Activated CD4-positive, alpha-beta T cell treated with anti-CD3 and anti-CD28 coated beads, Interleukin-2, amount 50 U/mL, for 48 hours (primary cell): ENCODE measurements at regions not wholly inside any gene's neighbourhood (a gene's known extent, or its start where the extent isn't known, plus 50 kb on each side); places are given as distances from the start of the nearest gene placed in this dataset.

ENCODE experiments used
- DNase-seq, 2 experiments: peaks; one replicate each; pipeline ENCODE4 v3.0.0-alpha.2; 2020

DNA sequence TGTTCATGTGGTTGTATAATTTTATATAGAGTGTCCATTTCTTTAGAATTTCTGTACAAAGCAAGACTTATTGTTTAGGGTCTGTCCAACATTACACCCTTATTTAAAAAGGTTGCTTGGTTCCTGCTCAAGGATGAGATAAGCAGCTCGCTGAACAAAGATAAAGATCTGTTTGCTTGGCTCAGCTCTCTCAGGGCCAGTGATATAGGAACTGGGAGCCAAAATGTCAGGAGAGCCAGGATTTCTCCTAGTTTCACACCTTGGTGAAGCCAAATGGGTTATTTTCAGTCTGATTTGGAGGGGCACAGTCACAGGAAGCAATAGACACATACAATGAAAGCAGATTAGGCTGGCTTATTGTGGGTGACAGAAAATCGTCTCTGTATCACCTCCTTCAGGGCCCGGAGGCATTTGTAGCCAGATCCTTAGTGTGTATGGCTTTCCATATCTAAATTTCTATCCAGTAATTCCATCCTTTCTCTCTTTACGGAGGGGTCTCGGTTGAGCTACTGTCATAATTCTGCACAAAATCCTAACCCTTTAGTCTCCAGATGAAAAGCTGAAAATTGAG lies 396.4 kb downstream of the TMEM232 start:
- DNase-seq: no peak

DNA sequence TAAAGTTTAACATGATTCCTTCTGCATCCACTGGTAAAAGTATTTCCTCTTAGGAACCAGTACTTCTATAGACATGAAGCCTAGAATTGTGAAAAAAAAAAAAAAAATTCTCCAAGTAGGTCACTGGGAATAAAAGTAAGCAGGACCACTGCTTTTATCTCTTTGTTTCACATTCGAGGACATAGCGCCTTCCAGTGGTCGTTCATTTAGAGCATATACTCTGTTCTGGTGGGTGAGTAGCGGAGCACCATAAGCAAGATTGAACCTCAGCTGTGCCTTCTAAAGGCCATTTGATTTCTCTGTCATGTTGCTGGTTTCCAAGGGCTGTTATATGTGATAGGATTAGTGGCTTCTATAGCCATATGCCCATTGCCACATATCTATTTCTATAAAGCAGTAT lies 393.1 kb downstream of the TMEM232 start:
- DNase-seq: no peak

DNA sequence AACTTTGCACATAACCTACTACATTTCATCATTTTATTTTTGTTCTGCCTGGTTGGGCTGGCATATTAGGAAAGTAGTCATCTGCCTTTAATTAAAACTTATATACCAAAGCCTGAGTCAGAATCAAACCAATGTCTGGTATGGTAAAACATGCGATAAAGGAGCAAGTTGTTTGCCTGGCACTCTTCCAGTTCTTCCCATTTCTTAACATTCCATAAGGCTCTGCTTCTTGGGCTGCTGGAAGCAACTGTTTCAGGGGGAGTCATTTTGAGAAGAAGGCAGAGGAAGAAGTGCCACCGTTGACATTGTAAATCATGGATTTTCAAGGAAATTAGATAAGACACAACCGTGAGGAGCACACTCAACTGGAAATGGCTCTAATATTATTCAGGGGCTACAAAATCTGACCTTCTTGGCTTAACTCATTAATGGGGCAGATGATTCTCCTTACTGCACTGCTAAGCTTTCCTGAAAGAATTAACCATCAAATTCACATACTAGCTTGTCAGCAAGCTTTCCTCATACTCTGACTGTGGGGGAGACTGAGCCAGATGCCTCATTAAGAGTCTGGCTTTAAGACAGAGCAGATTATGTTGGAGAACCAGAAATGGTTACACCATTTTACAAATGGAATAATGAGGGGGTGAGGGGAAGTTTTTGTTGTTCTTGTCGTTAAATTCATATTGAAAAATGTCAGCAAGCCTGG lies 391.0 kb downstream of the TMEM232 start:
- DNase-seq: no peak

DNA sequence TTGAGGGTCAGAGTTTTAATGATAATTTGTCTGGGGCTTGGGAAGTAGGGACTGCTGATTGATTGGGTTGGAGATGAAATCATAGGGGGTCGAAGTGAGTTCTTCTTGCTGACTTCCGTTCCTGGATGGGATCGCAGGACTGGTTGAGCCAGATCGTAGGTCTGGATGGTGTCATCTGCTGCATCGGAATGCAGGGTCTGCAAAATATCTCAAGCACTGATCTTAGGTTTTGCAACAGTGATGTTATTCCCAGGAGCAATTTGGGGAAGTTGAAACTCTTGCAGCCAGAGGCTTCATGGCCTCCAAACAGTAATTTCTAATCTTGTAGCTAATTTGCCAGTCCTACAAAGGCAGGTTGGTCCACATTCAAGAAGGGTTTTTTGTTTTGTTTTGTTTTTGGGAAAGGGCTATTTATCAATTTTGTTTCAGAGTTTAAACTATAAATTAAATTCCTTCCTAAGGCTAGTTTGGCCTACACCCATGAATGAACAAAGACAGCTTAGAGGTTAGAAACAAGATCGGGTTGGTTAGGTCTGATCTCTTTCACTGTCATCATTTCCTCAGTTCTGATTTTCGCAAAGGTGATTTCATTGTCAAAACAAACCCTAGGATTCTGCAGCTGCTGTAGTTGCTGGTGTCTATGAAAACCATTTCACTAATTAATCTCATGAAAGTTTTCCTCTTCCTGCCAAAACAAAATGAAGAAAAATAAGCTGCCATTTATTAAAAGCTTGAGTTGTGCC lies 388.0 kb downstream of the TMEM232 start:
- DNase-seq: no peak

DNA sequence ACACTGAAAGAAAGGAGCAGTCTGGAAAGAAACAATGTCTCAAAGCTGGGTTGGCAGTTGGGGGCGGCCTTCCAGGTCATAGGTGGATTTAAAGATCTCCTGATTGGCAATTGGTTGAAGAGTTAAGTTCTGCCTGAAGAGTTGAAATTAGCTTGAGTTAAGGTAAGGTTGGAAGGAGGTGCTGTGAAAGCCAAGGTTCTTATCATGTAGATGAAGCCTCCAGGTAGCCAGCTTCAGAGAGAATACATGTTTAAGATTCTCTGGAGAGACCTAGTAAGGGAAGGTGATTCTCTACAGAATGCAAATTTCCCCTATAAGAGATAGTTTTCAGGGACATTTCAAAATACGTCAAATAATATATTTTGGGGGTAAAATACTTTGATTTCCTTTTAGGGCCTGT lies 387.1 kb downstream of the TMEM232 start:
- DNase-seq: no peak

DNA sequence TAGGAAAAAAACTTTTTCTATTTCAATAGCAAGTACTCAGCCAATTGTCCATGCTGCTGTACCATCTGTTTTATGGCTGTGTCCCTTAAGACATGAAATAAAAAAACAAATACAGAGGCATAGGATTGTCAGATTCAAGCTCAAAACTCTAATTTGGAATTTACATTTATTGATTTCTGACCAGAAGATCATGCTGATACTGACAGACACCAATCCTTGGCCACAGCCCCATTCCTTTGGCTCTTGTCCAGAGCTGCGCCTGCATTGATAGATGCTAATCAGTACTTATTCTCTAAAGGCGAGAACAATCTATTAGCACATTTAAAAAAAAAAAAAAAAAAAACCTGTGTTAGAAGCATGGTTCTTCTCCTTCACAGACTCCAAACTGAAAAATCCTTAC lies 384.6 kb downstream of the TMEM232 start:
- no peak for DNase-seq

DNA sequence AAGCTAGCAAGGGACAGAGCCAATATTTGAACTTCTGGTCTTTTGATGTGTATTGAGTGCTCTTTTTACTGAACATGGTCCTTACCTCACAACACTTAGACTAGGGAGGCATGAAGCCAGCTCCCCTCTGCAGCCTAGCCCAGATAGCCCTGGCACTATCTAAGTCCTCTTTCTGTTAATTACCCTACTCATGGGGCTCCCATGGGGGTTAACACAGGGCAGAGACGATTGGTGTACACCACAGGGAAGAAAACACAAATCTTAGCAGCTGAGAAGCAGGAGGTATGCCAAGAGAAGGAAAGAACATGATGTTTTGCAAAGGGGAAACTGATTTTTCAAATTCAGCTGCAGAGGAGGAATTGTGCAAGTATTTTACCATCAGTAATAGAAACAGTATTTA lies 383.8 kb downstream of the TMEM232 start:
- DNase-seq: no peak

DNA sequence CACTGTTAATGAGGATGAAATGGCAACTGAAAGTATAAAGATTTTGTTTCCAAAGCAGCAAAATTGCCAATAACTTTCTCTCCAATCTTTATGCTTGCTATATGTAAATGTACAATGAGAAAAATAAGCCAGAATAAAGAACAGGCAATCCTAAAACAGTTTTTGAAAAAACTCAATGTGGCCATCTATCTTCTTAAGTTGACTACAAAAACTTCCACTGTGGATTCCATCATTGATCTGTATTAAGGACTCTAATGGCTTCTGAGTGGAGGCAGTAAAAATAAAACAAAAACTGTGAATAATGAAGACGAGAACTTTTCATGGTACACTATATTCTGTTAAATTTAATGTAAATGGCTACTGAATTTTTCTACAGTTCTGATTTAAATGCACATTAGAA lies 382.9 kb downstream of the TMEM232 start:
- no peak for DNase-seq

DNA sequence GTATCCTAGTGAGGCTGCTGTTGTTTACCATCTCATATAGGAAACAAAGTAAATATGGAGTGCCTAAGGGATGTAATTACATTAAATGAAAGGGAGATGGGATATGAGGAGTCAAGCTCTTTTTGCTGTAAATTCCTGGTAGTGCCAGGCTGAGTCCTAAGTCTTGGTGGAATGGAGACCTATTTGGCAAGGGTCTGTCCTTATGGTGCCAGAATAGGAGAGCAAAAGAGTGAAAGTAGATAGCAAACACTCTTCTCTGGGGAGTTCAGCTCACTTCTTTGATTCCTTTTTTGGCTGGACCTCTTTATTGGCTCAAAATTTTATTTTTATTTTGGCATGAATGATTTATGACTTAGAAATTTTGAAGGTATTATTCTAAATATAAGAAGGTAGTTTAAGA lies 380.8 kb downstream of the TMEM232 start:
- DNase-seq: no peak

DNA sequence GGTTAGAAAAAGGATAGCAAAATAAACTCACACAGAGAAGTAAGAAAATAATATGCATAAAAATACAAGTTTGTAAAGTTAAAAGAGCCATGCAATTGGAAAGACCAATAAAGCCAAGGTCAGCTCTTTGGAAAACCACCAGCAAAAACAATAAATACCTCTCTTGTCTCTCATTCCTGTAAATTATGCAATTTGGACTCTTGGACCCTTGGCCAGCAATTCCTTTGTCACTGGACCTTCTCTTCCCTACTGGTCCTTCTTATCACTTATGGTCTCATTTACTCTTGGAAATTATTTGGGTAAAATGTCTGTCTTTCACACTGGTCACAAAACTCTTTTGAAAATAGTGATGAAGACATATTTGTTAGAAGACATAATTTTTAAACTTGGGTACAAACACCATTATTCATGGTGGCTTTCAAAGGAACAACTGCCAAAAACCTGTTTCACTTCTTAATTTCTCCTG lies 379.5 kb downstream of the TMEM232 start:
- no peak for DNase-seq

DNA sequence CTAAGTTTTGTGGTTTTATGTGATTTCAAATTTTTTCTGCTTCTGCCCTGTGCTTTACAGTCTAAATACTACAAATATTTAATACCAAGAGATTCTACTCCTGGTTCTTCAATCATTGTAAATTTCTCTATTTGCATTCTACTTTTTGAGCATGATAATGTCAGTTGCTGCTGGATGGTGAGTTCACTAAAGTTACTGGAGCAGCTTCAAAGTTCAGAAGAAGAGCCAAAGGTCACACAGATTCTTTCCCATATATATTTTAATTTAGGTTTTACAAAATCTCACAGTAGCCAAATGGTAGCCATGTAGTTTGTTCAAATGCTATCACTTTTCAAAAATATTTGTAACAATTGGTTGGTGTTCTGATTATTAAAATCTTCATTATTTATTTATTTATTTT lies 378.7 kb downstream of the TMEM232 start:
- no peak for DNase-seq

DNA sequence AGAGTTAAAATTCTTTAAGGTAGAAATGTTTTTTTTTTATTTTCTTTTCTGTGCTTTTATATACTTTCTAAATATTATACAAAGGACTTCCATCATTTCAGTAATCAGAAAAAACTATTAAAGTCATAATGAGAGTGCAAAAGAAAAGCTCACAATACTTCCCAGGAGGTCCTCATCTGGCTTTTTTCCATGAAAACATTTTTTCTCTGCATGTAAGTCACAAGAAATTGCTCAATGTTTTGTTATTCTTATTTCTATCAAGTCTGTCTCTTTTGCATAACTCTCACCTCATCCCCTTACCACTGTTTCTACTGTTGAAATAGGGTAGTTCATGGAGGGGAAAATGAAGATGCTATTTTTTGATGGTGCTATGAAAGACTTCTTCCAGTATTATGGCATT lies 375.0 kb downstream of the TMEM232 start:
- no peak for DNase-seq

DNA sequence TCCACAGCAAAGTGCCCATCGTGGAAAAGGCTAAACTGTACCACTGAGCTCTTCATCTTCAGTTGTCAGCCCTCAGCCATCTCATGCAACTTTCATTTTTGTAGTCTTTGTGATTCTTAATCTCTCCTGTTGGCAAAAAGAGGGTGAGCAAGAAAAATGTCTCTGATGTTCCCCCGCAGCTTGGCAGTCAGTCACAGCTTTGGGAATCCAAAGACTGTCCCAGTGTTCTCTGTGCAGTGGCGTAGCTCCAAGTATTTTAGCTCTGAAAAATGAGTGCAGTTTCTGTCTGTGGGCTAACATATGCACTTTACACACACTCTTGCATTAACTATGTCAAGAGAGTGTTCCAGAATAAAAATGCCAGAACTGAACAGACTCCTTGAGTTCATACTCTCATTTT lies 372.2 kb downstream of the TMEM232 start:
- no peak for DNase-seq

DNA sequence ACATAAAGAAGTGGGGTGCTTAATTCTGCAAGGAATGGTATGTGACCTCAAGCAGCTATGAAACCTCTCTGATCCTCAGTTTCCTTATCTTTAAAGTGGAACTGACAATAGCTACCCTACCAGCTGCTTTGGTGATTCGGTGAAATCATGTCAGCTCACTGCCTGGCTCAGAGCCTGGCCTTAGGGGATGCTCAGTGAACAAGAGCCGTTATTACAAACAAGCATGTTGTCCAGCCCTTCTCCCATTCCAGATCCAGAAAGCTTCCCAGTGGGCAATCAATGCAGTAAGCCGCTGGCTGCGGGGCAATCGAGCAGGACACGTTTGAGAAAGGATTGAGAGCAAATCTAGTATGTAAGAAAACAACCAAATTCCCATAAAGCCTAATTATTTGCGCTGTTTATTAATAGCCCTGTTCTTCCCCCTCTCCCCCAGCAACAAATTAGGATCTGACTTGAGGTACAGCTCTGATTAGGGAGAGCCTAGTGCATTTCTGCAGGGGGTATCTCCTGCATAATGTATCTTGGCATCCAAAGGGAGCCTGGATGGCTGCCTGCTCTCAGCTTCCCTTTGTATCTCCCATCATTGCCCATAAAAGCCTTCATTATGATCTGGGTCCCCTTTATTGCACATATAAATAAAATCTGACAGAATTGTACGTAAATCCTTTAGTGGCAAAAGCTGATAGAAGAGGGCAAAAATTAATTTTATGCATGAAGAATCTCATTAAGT lies 371.4 kb downstream of the TMEM232 start:
- no peak for DNase-seq

DNA sequence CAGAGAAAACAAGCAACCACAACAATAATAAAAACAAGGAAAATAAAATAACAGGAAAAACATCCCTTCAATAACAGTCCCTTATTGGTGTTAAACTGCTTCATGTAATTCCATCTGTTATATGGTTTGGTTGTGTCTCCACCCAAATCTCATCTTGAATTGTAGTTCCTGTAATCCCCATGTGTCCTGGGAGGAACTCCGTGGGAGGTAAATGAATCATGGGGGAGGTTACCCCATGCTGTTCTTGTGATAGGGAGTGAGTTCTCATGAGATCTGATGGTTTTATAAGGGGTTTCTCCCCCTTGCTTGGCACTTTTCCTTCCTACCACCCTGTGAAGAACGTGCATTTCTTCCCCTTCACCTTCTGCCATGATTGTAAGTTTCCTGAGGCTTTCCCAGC lies 369.8 kb downstream of the TMEM232 start:
- DNase-seq: no peak

DNA sequence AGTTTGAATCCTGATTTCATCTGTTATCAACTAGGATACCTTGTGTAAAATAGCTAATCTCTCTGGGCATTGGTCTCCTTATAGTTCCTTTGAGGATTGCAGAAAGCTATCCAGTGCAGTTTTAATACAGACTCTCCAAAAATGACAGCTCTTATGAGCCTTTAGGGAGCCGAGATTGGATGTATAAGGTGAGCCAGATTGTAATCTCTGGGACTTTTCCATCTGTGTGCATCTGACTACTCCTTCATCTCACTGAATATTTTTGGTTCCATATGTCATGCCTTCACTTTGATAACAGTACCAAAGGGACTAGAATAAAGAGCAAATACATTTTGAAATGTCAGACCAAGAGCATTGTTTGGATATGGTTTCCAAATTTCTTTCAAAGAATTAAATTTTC lies 367.2 kb downstream of the TMEM232 start:
- no peak for DNase-seq

DNA sequence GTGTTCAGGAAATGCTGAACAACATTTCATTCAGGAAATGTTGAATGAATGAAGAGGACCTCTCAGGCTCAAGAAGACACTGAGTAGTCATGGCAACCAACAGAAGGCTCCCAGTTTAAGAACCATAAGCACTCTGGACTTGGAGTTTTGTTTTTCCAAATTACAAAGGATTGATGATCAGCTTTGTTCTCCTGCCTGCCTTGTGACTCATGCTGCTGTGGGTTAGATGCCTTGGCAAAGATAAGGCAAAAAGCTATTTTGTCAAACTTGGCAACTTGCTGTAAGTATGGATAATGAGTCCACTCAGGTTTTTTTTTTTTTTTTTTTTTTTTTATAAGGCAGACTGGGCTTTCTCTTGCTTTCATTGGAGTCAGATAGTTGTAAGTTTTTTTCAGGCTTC lies 365.0 kb downstream of the TMEM232 start:
- DNase-seq: no peak

DNA sequence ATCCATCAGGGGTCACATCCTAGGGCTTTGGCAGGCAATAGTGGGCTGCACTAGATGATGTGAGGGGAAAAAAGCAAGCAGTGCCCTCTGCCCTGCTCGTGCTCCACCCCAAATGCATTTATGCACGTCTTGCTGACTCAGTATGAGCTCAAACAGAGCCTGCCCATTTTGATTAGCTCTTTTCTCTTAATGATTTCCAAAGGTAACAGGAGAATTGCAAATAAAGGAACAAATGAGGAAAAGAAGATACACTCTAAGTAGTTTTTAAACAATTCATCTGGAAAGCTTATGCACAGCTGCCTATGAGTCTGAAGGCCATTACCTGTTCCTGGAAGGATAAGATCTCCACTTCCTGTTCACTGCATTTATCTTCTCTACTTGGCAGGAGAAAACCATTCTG lies 364.2 kb downstream of the TMEM232 start:
- no peak for DNase-seq

DNA sequence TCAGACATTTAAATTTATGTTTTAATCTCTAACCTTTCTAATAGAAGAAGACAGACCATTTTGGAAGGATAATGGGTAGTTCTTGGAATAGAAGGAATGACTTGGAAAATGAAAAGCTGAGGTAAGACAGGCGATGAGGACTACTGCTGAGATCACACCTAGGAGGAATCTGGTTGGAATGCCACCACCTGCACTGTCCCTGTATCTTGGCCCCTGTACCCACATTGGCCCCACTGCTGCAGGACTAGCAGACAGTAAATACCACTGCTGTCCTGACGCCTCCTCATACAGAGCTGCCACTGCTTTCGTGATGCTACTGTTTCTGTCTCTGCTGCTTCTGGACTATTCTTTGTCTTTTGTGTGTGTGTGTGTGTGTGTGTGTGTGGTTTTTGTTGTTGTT lies 359.8 kb downstream of the TMEM232 start:
- no peak for DNase-seq
